SK-N-SH treated with all-trans-retinoic acid at 6 μM for 48 hours (cell line): ENCODE measurements at regions not wholly inside any gene's neighbourhood (a gene's known extent, or its start where the extent isn't known, plus 50 kb on each side); places are given as distances from the start of the nearest gene placed in this dataset.

Experiments
- ATAC-seq: fragments of 200-7000 bp; cut with Tn5 transposase; 3 replicates; pipeline ENCODE4 v1.9.1; 2020; ENCODE audit warnings: mild to moderate bottlenecking, moderate library complexity
- ARNTL ChIP-seq: fragments of 450-650 bp; formaldehyde crosslinking; IDR thresholded peaks from 2 replicates; pipeline ENCODE4 v1.5.0; 2020; ENCODE audit warnings: low read depth, mild to moderate bottlenecking, moderate library complexity, borderline replicate concordance
- BACH2 ChIP-seq: fragments of 250-450 bp; sonication (Bioruptor Pico); IDR thresholded peaks from 2 replicates; pipeline ENCODE4 v1.9.0; 2021; ENCODE audit warnings: mild to moderate bottlenecking, borderline replicate concordance
- CREB5 ChIP-seq: fragments of 250-450 bp; sonication (Bioruptor Pico); IDR thresholded peaks from 2 replicates; pipeline ENCODE4 v1.5.1; 2020; ENCODE audit warnings: low read depth, mild to moderate bottlenecking, moderate library complexity
- CSRNP3 ChIP-seq: fragments of 250-450 bp; sonication (Bioruptor Pico); IDR thresholded peaks from 2 replicates; pipeline ENCODE4 v1.5.1; 2021; ENCODE audit warnings: mild to moderate bottlenecking, moderate library complexity
- ESRRG ChIP-seq: fragments of 250-450 bp; sonication (Bioruptor Pico); IDR thresholded peaks from 2 replicates; pipeline ENCODE4 v1.6.1; 2021; ENCODE audit warnings: mild to moderate bottlenecking
- GLIS3 ChIP-seq: fragments of 250-450 bp; sonication (Bioruptor Pico); IDR thresholded peaks from 2 replicates; pipeline ENCODE4 v1.5.0; 2020; ENCODE audit warnings: mild to moderate bottlenecking, moderate library complexity
- ISL1 ChIP-seq: fragments of 250-450 bp; sonication (Bioruptor Pico); IDR thresholded peaks from 2 replicates; pipeline ENCODE4 v2.1.2; 2022; ENCODE audit warnings: mild to moderate bottlenecking, moderate library complexity
- OSR1 ChIP-seq: fragments of 250-450 bp; sonication (Bioruptor Pico); IDR thresholded peaks from 2 replicates; pipeline ENCODE4 v1.8.0; 2022; ENCODE audit warnings: moderate library complexity, mild to moderate bottlenecking, inconsistent platforms
- PATZ1 ChIP-seq: fragments of 250-450 bp; sonication (Bioruptor Pico); IDR thresholded peaks from 2 replicates; pipeline ENCODE4 v1.8.0; 2020; ENCODE audit warnings: mild to moderate bottlenecking, moderate library complexity, borderline replicate concordance
- POU6F1 ChIP-seq: fragments of 250-450 bp; sonication (Bioruptor Pico); IDR thresholded peaks from 2 replicates; pipeline ENCODE4 v1.8.0; 2021; ENCODE audit warnings: low read depth, mild to moderate bottlenecking, moderate library complexity, borderline replicate concordance
- PPARA ChIP-seq: fragments of 250-450 bp; sonication (Bioruptor Pico); IDR thresholded peaks from 2 replicates; pipeline ENCODE4 v1.5.0; 2020; ENCODE audit warnings: mild to moderate bottlenecking, borderline replicate concordance
- RARB ChIP-seq: fragments of 250-450 bp; sonication (Bioruptor Pico); IDR thresholded peaks from 2 replicates; pipeline ENCODE4 v1.8.0; 2021; ENCODE audit warnings: mild to moderate bottlenecking, moderate library complexity
- SNAI2 ChIP-seq: fragments of 250-450 bp; sonication (Bioruptor Pico); IDR thresholded peaks from 2 replicates; pipeline ENCODE4 v1.5.0; 2020; ENCODE audit warnings: mild to moderate bottlenecking, moderate library complexity
- TCF4 ChIP-seq: fragments of 250-450 bp; sonication (Bioruptor Pico); IDR thresholded peaks from 2 replicates; pipeline ENCODE4 v1.8.0; 2021; ENCODE audit warnings: mild to moderate bottlenecking, moderate library complexity, borderline replicate concordance
- TOX ChIP-seq: fragments of 250-450 bp; sonication (Bioruptor Pico); IDR thresholded peaks from 2 replicates; pipeline ENCODE4 v1.8.0; 2021; ENCODE audit warnings: mild to moderate bottlenecking, moderate library complexity, borderline replicate concordance
- TSHZ2 ChIP-seq: fragments of 250-450 bp; sonication (Bioruptor Pico); IDR thresholded peaks from 2 replicates; pipeline ENCODE4 v1.5.0; 2020; ENCODE audit warnings: mild to moderate bottlenecking, moderate library complexity
- ZC3H10 ChIP-seq: fragments of 250-450 bp; sonication (Bioruptor Pico); IDR thresholded peaks from 2 replicates; pipeline ENCODE4 v1.5.1; 2021; ENCODE audit warnings: mild to moderate bottlenecking, moderate library complexity
- ZFP3 ChIP-seq: fragments of 250-450 bp; sonication (Bioruptor Pico); IDR thresholded peaks from 2 replicates; pipeline ENCODE4 v1.5.0; 2020; ENCODE audit warnings: mild to moderate bottlenecking, moderate library complexity
- ZFP30 ChIP-seq: fragments of 450-650 bp; formaldehyde crosslinking; IDR thresholded peaks from 2 replicates; pipeline ENCODE4 v1.5.0; 2022; ENCODE audit warnings: mild to moderate bottlenecking, moderate library complexity
- ZNF565 ChIP-seq: fragments of 450-650 bp; formaldehyde crosslinking; conservative IDR thresholded peaks from 2 replicates; pipeline ENCODE4 v1.5.0; 2020; ENCODE audit warnings: low read depth, mild to moderate bottlenecking, moderate library complexity
- ZNF70 ChIP-seq: fragments of 450-650 bp; formaldehyde crosslinking; IDR thresholded peaks from 2 replicates; pipeline ENCODE4 v1.5.0; 2020; ENCODE audit warnings: mild to moderate bottlenecking, moderate library complexity

- TF ChIP-seq POU6F1 (CRISPR knock-in tag) (no peak), ZNF70 (CRISPR knock-in tag) (no peak), SNAI2 (CRISPR knock-in tag) (no peak), ARNTL (CRISPR knock-in tag) (no peak), TOX (no peak), PATZ1 (no peak), ESRRG (CRISPR knock-in tag) (no peak), ZC3H10 (no peak), PPARA (CRISPR knock-in tag) (no peak), BACH2 (CRISPR knock-in tag) (no peak), ZFP3 (CRISPR knock-in tag) (no peak), ISL1 (CRISPR knock-in tag) (no peak), ZFP30 (CRISPR knock-in tag) (no peak), CREB5 (CRISPR knock-in tag) (no peak), OSR1 (no peak), RARB (CRISPR knock-in tag) (no peak), GLIS3 (CRISPR knock-in tag) (no peak), ZNF565 (no peak), CSRNP3 (no peak), TCF4 (no peak)
- no peak for ATAC-seq
Observed at GRCh38 chr4:13706716-13707115, 79.2 kb upstream of the BOD1L1 start.

GRCh38 chr4:13710246-13710885 lies 82.8 kb upstream of the BOD1L1 start:
- no peak for ATAC-seq
- TF ChIP-seq SNAI2 (CRISPR knock-in tag), result no peak
- TF ChIP-seq ZFP3 (CRISPR knock-in tag), result no peak
- TF ChIP-seq PATZ1, result no peak
- no peak for TF ChIP-seq CREB5 (CRISPR knock-in tag)
- TF ChIP-seq ZFP30 (CRISPR knock-in tag), result no peak
- no peak for TF ChIP-seq RARB (CRISPR knock-in tag)
- TF ChIP-seq ZNF70 (CRISPR knock-in tag), result no peak
- TF ChIP-seq ESRRG (CRISPR knock-in tag), result no peak
- TF ChIP-seq BACH2 (CRISPR knock-in tag), result no peak
- TF ChIP-seq OSR1, result no peak
- TF ChIP-seq POU6F1 (CRISPR knock-in tag), result no peak
- no peak for TF ChIP-seq TOX
- TF ChIP-seq TSHZ2 (CRISPR knock-in tag), result no peak
- TF ChIP-seq ZC3H10, result no peak
- TF ChIP-seq, all 23 proteins: peak for 0
